ENCODE measurements at regions not wholly inside any gene's neighbourhood (a gene's known extent, or its start where the extent isn't known, plus 50 kb on each side); places are given as distances from the start of the nearest gene placed in this dataset.

DNA sequence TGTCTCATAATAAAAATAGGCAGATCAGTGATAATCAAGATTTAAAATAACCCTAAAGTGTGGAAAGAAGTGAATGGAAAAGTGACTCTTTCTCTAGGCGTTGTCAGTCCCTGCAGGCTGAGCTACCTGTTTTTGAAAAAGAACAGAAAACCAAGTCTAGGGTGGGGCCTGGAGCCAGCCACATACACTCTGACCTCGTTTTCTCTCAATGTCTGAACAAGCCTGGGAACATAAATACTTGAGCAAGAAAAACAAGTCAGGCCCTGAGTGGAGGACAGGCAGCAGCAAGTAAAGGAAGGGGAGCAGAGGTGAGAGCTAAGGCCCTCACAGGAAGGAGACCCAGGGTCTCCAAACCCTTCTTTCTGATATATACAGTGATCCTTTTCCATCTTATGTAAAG is 91.7 kb upstream of the HPF1 start:
- intact Hi-C loops (cut with micrococcal nuclease) = no loop called here
- no peaks in the 10 kb centered on the region for H3K27me3 Mint-ChIP-seq
- ATAC-seq (no peak), DNase-seq (no peak)
- H3K4me3 Mint-ChIP-seq = no peak overlapping the region
- no peaks in the 10 kb centered on the region for H3K4me1 Mint-ChIP-seq (ENCODE audit: low read depth)
- H3K27ac Mint-ChIP-seq = no peak overlapping the region
- CTCF ChIA-PET = no interaction called here
- no peaks in the 10 kb centered on the region for H3K9me3 Mint-ChIP-seq
- no peaks in the 10 kb centered on the region for H3K36me3 Mint-ChIP-seq (ENCODE audit: low read depth)
- TF ChIP-seq, protein P1, sequence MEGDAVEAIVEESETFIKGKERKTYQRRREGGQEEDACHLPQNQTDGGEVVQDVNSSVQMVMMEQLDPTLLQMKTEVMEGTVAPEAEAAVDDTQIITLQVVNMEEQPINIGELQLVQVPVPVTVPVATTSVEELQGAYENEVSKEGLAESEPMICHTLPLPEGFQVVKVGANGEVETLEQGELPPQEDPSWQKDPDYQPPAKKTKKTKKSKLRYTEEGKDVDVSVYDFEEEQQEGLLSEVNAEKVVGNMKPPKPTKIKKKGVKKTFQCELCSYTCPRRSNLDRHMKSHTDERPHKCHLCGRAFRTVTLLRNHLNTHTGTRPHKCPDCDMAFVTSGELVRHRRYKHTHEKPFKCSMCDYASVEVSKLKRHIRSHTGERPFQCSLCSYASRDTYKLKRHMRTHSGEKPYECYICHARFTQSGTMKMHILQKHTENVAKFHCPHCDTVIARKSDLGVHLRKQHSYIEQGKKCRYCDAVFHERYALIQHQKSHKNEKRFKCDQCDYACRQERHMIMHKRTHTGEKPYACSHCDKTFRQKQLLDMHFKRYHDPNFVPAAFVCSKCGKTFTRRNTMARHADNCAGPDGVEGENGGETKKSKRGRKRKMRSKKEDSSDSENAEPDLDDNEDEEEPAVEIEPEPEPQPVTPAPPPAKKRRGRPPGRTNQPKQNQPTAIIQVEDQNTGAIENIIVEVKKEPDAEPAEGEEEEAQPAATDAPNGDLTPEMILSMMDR (IDR thresholded peaks at IDR 0.05) = no peak
- POLR2A ChIA-PET = interaction anchor here (1.0 kb wide), 1 partner anchor 19 kb away, joined by 5 read pairs; no protein-coding TSS in a partner anchor

DNA sequence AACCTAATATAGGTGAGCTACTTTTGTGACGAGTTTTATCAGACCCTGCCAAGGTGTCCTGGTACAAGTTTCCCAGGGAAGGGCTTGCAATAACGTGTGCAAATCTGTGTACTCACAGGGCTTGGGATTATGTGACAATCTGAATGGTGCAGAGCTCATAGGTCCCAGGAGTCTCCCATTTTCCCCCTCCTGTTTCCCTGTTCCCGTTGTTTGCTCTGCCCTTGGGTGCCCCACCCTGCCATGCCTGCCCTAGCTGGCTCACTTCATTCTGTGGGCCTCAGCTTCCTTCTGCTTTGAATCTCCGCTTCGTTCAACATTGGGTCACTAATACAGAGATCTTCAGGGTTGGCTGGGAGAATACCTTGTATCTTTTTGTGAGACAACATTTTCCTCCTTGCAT is 90.3 kb upstream of the HPF1 start:
- H3K4me1 Mint-ChIP-seq (ENCODE audit: low read depth) = no peaks in the 10 kb centered on the region
- no peaks in the 10 kb centered on the region for H3K27me3 Mint-ChIP-seq
- ATAC-seq (no peak), DNase-seq (no peak)
- ChIA-PET POLR2A (no interaction called here), CTCF (no interaction called here)
- intact Hi-C loops (cut with micrococcal nuclease) = no loop called here
- no peak overlapping the region for H3K27ac Mint-ChIP-seq
- H3K36me3 Mint-ChIP-seq (ENCODE audit: low read depth) = no peaks in the 10 kb centered on the region
- no peaks in the 10 kb centered on the region for H3K9me3 Mint-ChIP-seq
- TF ChIP-seq, protein P1 (IDR thresholded peaks at IDR 0.05) = no peak
- no peak overlapping the region for H3K4me3 Mint-ChIP-seq

DNA sequence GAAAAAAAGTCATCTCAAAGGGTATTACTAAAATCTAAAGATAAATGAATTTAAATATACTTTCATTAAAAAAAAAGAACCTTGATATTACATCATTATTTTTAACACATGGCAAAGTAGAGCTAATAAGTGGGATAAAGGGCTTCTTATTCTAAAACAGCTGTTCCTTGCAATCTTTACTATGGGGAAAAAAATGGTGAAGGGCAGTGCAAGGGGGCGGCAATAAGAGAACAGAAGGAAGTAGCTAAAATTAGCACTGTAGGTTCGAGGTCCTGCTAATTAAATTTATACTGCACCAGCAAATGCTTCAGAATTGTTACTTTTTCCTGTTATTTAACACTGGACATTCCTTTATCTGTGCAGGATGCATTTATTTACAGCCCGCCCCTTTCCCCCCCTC is 89.4 kb upstream of the HPF1 start:
- no peak for ATAC-seq
- no peak for DNase-seq
- Mint-ChIP-seq H3K27me3 (no peaks in the 10 kb centered on the region), H3K27ac (no peak overlapping the region), H3K4me3 (no peak overlapping the region), H3K9me3 (no peaks in the 10 kb centered on the region), H3K4me1 (ENCODE audit: low read depth) (no peaks in the 10 kb centered on the region), H3K36me3 (ENCODE audit: low read depth) (no peaks in the 10 kb centered on the region)
- POLR2A ChIA-PET = no interaction called here
- intact Hi-C loops (cut with micrococcal nuclease) = no loop called here
- CTCF ChIA-PET = interaction anchor here (0.9 kb wide), 1 partner anchor 37 kb away, joined by 3 read pairs; no protein-coding TSS in a partner anchor
- TF ChIP-seq, protein P1 (IDR thresholded peaks at IDR 0.05) = no peak

DNA sequence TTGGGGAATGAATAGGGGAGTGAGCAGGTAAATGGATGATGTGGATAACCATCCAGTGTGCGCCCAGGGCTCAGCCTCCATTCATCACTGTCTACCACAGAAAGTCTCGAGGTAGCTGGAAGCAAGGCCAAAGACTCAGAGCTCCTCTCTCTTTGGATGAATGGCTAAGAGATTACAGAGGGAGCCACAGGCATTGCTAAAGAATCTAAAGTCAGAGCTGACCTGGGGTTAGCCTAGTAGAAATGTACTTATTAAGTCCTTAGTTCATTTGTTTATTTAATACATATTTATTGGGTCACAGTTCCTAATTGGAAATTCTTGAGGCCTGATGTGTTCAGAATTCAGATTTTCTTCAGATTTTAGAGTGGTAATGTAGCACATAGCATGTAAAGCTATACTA is 88.7 kb upstream of the HPF1 start:
- ChIA-PET POLR2A (no interaction called here), CTCF (interaction anchor here (0.9 kb wide), 1 partner anchor 36 kb away, joined by 3 read pairs; no protein-coding TSS in a partner anchor)
- no peak overlapping the region for H3K4me3 Mint-ChIP-seq
- intact Hi-C loops (cut with micrococcal nuclease) = no loop called here
- H3K9me3 Mint-ChIP-seq = no peaks in the 10 kb centered on the region
- DNase-seq (no peak), ATAC-seq (no peak)
- no peaks in the 10 kb centered on the region for H3K27me3 Mint-ChIP-seq
- H3K27ac Mint-ChIP-seq = no peak overlapping the region
- no peaks in the 10 kb centered on the region for H3K4me1 Mint-ChIP-seq (ENCODE audit: low read depth)
- TF ChIP-seq, protein P1 (IDR thresholded peaks at IDR 0.05) = no peak
- no peaks in the 10 kb centered on the region for H3K36me3 Mint-ChIP-seq (ENCODE audit: low read depth)

DNA sequence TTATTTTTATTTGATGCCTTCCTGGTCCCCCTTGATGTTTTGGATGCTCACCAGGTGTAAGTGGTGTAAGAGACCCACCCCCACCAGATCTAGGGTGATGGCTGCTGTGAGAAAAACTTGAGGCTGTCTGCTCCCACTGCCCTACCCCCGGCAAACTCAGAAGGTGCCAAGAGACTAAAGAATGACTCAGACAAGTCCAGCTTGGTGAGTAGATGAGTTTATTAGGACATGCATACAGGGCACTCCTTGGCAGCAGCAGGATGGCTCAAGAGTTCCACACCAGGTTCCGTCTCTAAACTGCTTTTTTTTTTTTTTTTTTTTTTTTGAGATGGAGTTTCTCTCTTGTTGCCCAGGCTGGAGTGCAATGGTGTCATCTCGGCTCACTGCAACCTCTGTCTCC is 84.0 kb upstream of the HPF1 start:
- DNase-seq (no peak), ATAC-seq (no peak)
- intact Hi-C loops (cut with micrococcal nuclease) = no loop called here
- CTCF ChIA-PET = no interaction called here
- Mint-ChIP-seq H3K9me3 (peaks cover 5% of the 10 kb centered on the region), H3K4me3 (no peak overlapping the region), H3K36me3 (ENCODE audit: low read depth) (no peaks in the 10 kb centered on the region), H3K27ac (no peak overlapping the region), H3K4me1 (ENCODE audit: low read depth) (no peaks in the 10 kb centered on the region), H3K27me3 (no peaks in the 10 kb centered on the region)
- POLR2A ChIA-PET = no interaction called here
- TF ChIP-seq, protein P1 (IDR thresholded peaks at IDR 0.05) = no peak

Measured in activated CD8-positive, alpha-beta T cell treated with anti-CD3 and anti-CD28 coated beads for 36 hours (primary cell).